HUDEP-2 (cell line): ENCODE measurements at regions not wholly inside any gene's neighbourhood (a gene's known extent, or its start where the extent isn't known, plus 50 kb on each side); places are given as distances from the start of the nearest gene placed in this dataset.
"Not testable (repeated sequence)": the region's sequence is repeated elsewhere in the genome, so short reads cannot be mapped to it uniquely, and the experiment has no call there.

Experiments
- DNase-seq, 76 experiments: peaks; one replicate each; lab custom pipeline; 2025; ENCODE audit not compliant: unreplicated experiment in 76 of 76; lab: John Stamatoyannopoulos, UW

- DNase-seq = no peak
Measured at GRCh38 chr2:59770651-59771050, 782.8 kb downstream of the BCL11A start.

- DNase-seq = no peak
Measured at GRCh38 chr2:59761966-59762365, 791.5 kb downstream of the BCL11A start.

- no peak for DNase-seq
Measured at GRCh38 chr2:59756150-59756549, 797.3 kb downstream of the BCL11A start.

- DNase-seq = no peak
Measured at GRCh38 chr2:59754011-59754735, 799.3 kb downstream of the BCL11A start.

- no peak for DNase-seq
Measured at GRCh38 chr2:59752512-59752911, 800.9 kb downstream of the BCL11A start.

- DNase-seq = no peak
Measured at GRCh38 chr2:59752071-59752470, 801.4 kb downstream of the BCL11A start.

GRCh38 chr2:59751214-59751613 is 802.2 kb downstream of the BCL11A start:
- not testable (repeated sequence) for DNase-seq

GRCh38 chr2:59746291-59746690 is 807.2 kb downstream of the BCL11A start:
- DNase-seq = no peak

GRCh38 chr2:59745085-59745484 is 808.4 kb downstream of the BCL11A start:
- DNase-seq = no peak

- no peak for DNase-seq
Measured at GRCh38 chr2:59744436-59744835, 809.0 kb downstream of the BCL11A start.

GRCh38 chr2:59741840-59742239 is 811.6 kb downstream of the BCL11A start:
- no peak for DNase-seq

GRCh38 chr2:59739166-59739565 is 814.3 kb downstream of the BCL11A start:
- DNase-seq = no peak

GRCh38 chr2:59737299-59737698 is 816.2 kb downstream of the BCL11A start:
- DNase-seq = no peak

- no peak for DNase-seq
Measured at GRCh38 chr2:59734743-59735142, 818.7 kb downstream of the BCL11A start.

GRCh38 chr2:59733970-59734369 is 819.5 kb downstream of the BCL11A start:
- DNase-seq = no peak

GRCh38 chr2:59733567-59733930 is 819.9 kb downstream of the BCL11A start:
- no peak for DNase-seq

- DNase-seq = no peak
Measured at GRCh38 chr2:59732871-59733566, 820.4 kb downstream of the BCL11A start.

GRCh38 chr2:59727121-59727590 is 826.3 kb downstream of the BCL11A start:
- DNase-seq = no peak

- DNase-seq = no peak
Measured at GRCh38 chr2:59726228-59727120, 827.0 kb downstream of the BCL11A start.

GRCh38 chr2:59724746-59725145 is 828.7 kb downstream of the BCL11A start:
- no peak for DNase-seq

- no peak for DNase-seq
Measured at GRCh38 chr2:59720296-59720866, 833.1 kb downstream of the BCL11A start.
